ENCODE measurements at regions not wholly inside any gene's neighbourhood (a gene's known extent, or its start where the extent isn't known, plus 50 kb on each side); places are given as distances from the start of the nearest gene placed in this dataset.
A peak's percentile ranks its signal among the peaks of the same experiment; 100 is the strongest.

- Histone ChIP-seq H2AFZ (ENCODE audit: low read length) (peak overlapping the region; percentile 60; the same call in 1 of the 2 replicates), H3K27me3 (ENCODE audit: insufficient read depth, low read length, poor library complexity, severe bottlenecking) (no peaks in the 10 kb centered on the region), H4K20me1 (ENCODE audit: insufficient read depth, low read length, poor library complexity, severe bottlenecking) (no peaks in the 10 kb centered on the region), H3K4me1 (ENCODE audit: insufficient read depth, low read length, poor library complexity, severe bottlenecking) (no peaks in the 10 kb centered on the region), H3K9me2 (replicated peaks; ENCODE audit: low read depth, low read length) (no peaks in the 10 kb centered on the region), H3F3A (ENCODE audit: low read depth) (no peaks in the 10 kb centered on the region), H3K9ac (ENCODE audit: low read depth, low read length, poor library complexity, severe bottlenecking) (no peak overlapping the region), H3K4me3 (ENCODE audit: low read length, poor library complexity, severe bottlenecking) (no peak overlapping the region), H3K79me2 (ENCODE audit: insufficient read depth, low read length) (no peaks in the 10 kb centered on the region), H3K36me3 (ENCODE audit: insufficient read depth, low read length) (no peaks in the 10 kb centered on the region), H3K9me3 (ENCODE audit: insufficient read depth, low read depth, low read length) (no peaks in the 10 kb centered on the region), H3K4me2 (ENCODE audit: low read depth, low read length, poor library complexity, severe bottlenecking) (no peak overlapping the region)
- TF ChIP-seq EZH2phosphoT487 (IDR thresholded peaks at IDR 0.05; ENCODE audit: borderline replicate concordance) (no peak), CTCF (conservative IDR thresholded peaks at IDR 0.05; ENCODE audit: low read length) (no peak)
Measured at GRCh38 chrX:120759685-120760084, 116.0 kb downstream of the CT47B1 start.

GRCh38 chrX:120755066-120755846 lies 120.4 kb downstream of the CT47B1 start:
- Histone ChIP-seq H3K9ac (ENCODE audit: low read depth, low read length, poor library complexity, severe bottlenecking) (no peak overlapping the region), H3K9me2 (replicated peaks; ENCODE audit: low read depth, low read length) (no peaks in the 10 kb centered on the region), H3K79me2 (ENCODE audit: insufficient read depth, low read length) (no peaks in the 10 kb centered on the region), H3K27me3 (ENCODE audit: insufficient read depth, low read length, poor library complexity, severe bottlenecking) (no peaks in the 10 kb centered on the region), H3K36me3 (ENCODE audit: insufficient read depth, low read length) (no peaks in the 10 kb centered on the region), H4K20me1 (ENCODE audit: insufficient read depth, low read length, poor library complexity, severe bottlenecking) (no peaks in the 10 kb centered on the region), H3K4me1 (ENCODE audit: insufficient read depth, low read length, poor library complexity, severe bottlenecking) (peaks cover 9% of the 10 kb centered on the region), H3K9me3 (ENCODE audit: insufficient read depth, low read depth, low read length) (no peaks in the 10 kb centered on the region), H3K4me2 (ENCODE audit: low read depth, low read length, poor library complexity, severe bottlenecking) (no peak overlapping the region), H3F3A (ENCODE audit: low read depth) (no peaks in the 10 kb centered on the region), H3K4me3 (ENCODE audit: low read length, poor library complexity, severe bottlenecking) (no peak overlapping the region), H2AFZ (ENCODE audit: low read length) (peak overlapping the region; percentile 76; the same call in 1 of the 2 replicates)
- TF ChIP-seq EZH2phosphoT487 (IDR thresholded peaks at IDR 0.05; ENCODE audit: borderline replicate concordance) (no peak), CTCF (conservative IDR thresholded peaks at IDR 0.05; ENCODE audit: low read length) (no peak)

- Histone ChIP-seq H3K4me1 (ENCODE audit: insufficient read depth, low read length, poor library complexity, severe bottlenecking) (peaks cover 20% of the 10 kb centered on the region), H3K4me3 (ENCODE audit: low read length, poor library complexity, severe bottlenecking) (no peak overlapping the region), H3K27me3 (ENCODE audit: insufficient read depth, low read length, poor library complexity, severe bottlenecking) (no peaks in the 10 kb centered on the region), H3F3A (ENCODE audit: low read depth) (no peaks in the 10 kb centered on the region), H3K9ac (ENCODE audit: low read depth, low read length, poor library complexity, severe bottlenecking) (no peak overlapping the region), H3K36me3 (ENCODE audit: insufficient read depth, low read length) (no peaks in the 10 kb centered on the region), H3K4me2 (ENCODE audit: low read depth, low read length, poor library complexity, severe bottlenecking) (no peak overlapping the region), H3K79me2 (ENCODE audit: insufficient read depth, low read length) (no peaks in the 10 kb centered on the region), H3K9me2 (replicated peaks; ENCODE audit: low read depth, low read length) (no peaks in the 10 kb centered on the region), H3K9me3 (ENCODE audit: insufficient read depth, low read depth, low read length) (no peaks in the 10 kb centered on the region), H2AFZ (ENCODE audit: low read length) (no peak overlapping the region), H4K20me1 (ENCODE audit: insufficient read depth, low read length, poor library complexity, severe bottlenecking) (no peaks in the 10 kb centered on the region)
- TF ChIP-seq EZH2phosphoT487 (IDR thresholded peaks at IDR 0.05; ENCODE audit: borderline replicate concordance) (no peak), CTCF (conservative IDR thresholded peaks at IDR 0.05; ENCODE audit: low read length) (no peak)
Measured at GRCh38 chrX:120753413-120754251, 122.0 kb downstream of the CT47B1 start.

Measured in Loucy (cell line).